ENCODE measurements at regions not wholly inside any gene's neighbourhood (a gene's known extent, or its start where the extent isn't known, plus 50 kb on each side); places are given as distances from the start of the nearest gene placed in this dataset.

- TF ChIP-seq CTCF (conservative IDR thresholded peaks at IDR 0.05; ENCODE audit: low read depth, low read length) (no peak), EZH2 (IDR thresholded peaks at IDR 0.05; ENCODE audit: borderline replicate concordance, low read depth, low read length, poor library complexity, severe bottlenecking) (no peak)
Measured at GRCh38 chr2:126413079-126413478, 242.9 kb upstream of the GYPC start.
